Neural progenitor cell (in vitro differentiated cells): ENCODE measurements at regions not wholly inside any gene's neighbourhood (a gene's known extent, or its start where the extent isn't known, plus 50 kb on each side); places are given as distances from the start of the nearest gene placed in this dataset.

Source experiments
- CTCF ChIP-seq: fragments of 200-600 bp; sonication (generic); IDR thresholded peaks from 2 replicates; pipeline ENCODE4 v1.5.1; 2017; ENCODE audit warnings: antibody characterized with exemption, mild to moderate bottlenecking
- EZH2 ChIP-seq: fragments of 200-600 bp; sonication (generic); IDR thresholded peaks from 2 replicates; pipeline ENCODE4 v1.6.1; 2017; ENCODE audit warnings: antibody characterized with exemption, mild to moderate bottlenecking, moderate library complexity

GRCh38 chr4:179399054-179399782 is 1957.0 kb upstream of the AGA start:
- no peak for TF ChIP-seq CTCF
- no peak for TF ChIP-seq EZH2
